A673 (cell line): ENCODE measurements at regions not wholly inside any gene's neighbourhood (a gene's known extent, or its start where the extent isn't known, plus 50 kb on each side); places are given as distances from the start of the nearest gene placed in this dataset.

Experiments used
- CTCF ChIP-seq: fragments of 300-800, 200-600 bp; sonication (generic); conservative IDR thresholded peaks from 2 replicates; pipeline ENCODE4 v1.5.1; 2017; ENCODE audit warnings: low read depth, mild to moderate bottlenecking, antibody characterized with exemption, low read length, moderate library complexity, mixed read lengths
- EZH2 ChIP-seq: fragments of 200-600 bp; sonication (generic); IDR thresholded peaks from 2 replicates; pipeline ENCODE4 v1.6.1; 2017; ENCODE audit warnings: borderline replicate concordance, low read depth, mild to moderate bottlenecking, mixed read lengths, antibody characterized with exemption, low read length; ENCODE audit not compliant: poor library complexity, severe bottlenecking

- no peak; the same call in 1 of the 2 replicates for TF ChIP-seq CTCF
- TF ChIP-seq EZH2, result no peak
Observed at GRCh38 chr12:89278862-89279261, 73.4 kb downstream of the DUSP6 start.
